GM13976 (cell line): ENCODE measurements at regions not wholly inside any gene's neighbourhood (a gene's known extent, or its start where the extent isn't known, plus 50 kb on each side); places are given as distances from the start of the nearest gene placed in this dataset.

Experiments used
- DNase-seq: peaks from one replicate; pipeline ENCODE4 v3.0.0; 2012; ENCODE audit warnings: low spot score
- in situ Hi-C: fragments of 300-500 bp; cut with MboI; formaldehyde crosslinking; loops from one replicate; pipeline ENCODE4 v1.12.0; 2022; ENCODE audit warnings: low sequenced_read_pairs, mixed read lengths, inconsistent platforms; ENCODE audit not compliant: unreplicated experiment
- TF ChIP-seq, protein P1 (sequence below): IDR thresholded peaks from 2 replicates; pipeline ENCODE4 v1.5.1; 2012; ENCODE audit warnings: borderline replicate concordance, mild to moderate bottlenecking; ENCODE audit not compliant: insufficient read depth; ENCODE audit errors: extremely low read depth, missing control alignments, control extremely low read depth

- TF ChIP-seq, protein P1, sequence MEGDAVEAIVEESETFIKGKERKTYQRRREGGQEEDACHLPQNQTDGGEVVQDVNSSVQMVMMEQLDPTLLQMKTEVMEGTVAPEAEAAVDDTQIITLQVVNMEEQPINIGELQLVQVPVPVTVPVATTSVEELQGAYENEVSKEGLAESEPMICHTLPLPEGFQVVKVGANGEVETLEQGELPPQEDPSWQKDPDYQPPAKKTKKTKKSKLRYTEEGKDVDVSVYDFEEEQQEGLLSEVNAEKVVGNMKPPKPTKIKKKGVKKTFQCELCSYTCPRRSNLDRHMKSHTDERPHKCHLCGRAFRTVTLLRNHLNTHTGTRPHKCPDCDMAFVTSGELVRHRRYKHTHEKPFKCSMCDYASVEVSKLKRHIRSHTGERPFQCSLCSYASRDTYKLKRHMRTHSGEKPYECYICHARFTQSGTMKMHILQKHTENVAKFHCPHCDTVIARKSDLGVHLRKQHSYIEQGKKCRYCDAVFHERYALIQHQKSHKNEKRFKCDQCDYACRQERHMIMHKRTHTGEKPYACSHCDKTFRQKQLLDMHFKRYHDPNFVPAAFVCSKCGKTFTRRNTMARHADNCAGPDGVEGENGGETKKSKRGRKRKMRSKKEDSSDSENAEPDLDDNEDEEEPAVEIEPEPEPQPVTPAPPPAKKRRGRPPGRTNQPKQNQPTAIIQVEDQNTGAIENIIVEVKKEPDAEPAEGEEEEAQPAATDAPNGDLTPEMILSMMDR = no peak
- DNase-seq = no peak
- in situ Hi-C loops = no loop called here
These were observed 1032.1 kb downstream of the NTRK3 start for GRCh38 chr15:87224404-87224803.

GRCh38 chr15:87219650-87220615 lies 1036.6 kb downstream of the NTRK3 start:
- no peak for DNase-seq
- TF ChIP-seq, protein P1 = no peak
- in situ Hi-C loops = no loop called here

GRCh38 chr15:87215100-87215499 lies 1041.4 kb downstream of the NTRK3 start:
- DNase-seq = no peak
- TF ChIP-seq, protein P1 = no peak
- in situ Hi-C loops = no loop called here

GRCh38 chr15:87213626-87214025 lies 1042.9 kb downstream of the NTRK3 start:
- TF ChIP-seq, protein P1 = no peak
- in situ Hi-C loops = no loop called here
- DNase-seq = no peak

DNA sequence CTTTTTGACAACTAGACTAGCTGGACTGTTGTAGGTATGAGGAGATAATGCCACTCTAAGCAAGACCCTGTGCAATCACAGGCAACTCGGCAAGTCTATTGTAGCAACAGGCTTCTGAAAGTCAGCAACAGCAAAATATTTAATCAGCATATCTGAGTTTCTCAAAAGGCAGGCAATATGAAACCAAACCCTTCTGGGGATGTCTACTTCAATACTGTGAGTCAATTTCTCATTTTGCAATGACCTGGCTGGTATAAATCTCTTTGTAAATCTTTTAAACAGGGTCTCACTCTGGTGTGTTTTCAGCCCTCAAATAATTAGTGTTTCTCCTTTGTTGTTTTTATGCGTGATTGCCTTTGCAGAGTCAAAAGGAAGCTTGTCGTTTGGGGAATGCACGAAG lies 1044.5 kb downstream of the NTRK3 start:
- in situ Hi-C loops = no loop called here
- DNase-seq = no peak
- TF ChIP-seq, protein P1 = no peak

DNA sequence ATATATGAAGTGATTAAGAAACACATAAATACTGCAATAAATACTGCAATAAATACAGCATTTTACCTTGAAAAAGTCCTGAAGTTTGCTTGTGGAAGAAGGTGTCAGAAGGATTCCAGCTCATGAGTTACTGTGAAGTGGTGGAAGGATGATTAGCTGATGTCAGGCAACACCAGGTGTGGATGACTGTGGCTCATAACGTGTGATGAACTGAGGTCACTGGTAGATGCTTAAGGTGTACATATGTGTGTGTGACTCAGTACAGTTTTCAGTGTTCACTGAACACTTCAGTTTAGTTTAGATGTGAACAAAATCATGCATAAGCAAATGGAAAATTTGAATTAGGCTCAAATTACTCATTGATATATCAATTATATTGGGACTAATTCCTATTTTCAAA lies 1045.0 kb downstream of the NTRK3 start:
- DNase-seq = no peak
- TF ChIP-seq, protein P1 = no peak
- in situ Hi-C loops = no loop called here
